NCI-H2107 treated with DMSO at 0.1 percent for 48 hours (cell line): ENCODE measurements at regions not wholly inside any gene's neighbourhood (a gene's known extent, or its start where the extent isn't known, plus 50 kb on each side); places are given as distances from the start of the nearest gene placed in this dataset.
"Not testable (repeated sequence)": the region's sequence is repeated elsewhere in the genome, so short reads cannot be mapped to it uniquely, and the experiment has no call there.

Experiments used
- DNase-seq: peaks from one replicate; lab custom pipeline; 2025; ENCODE audit not compliant: unreplicated experiment; lab: John Stamatoyannopoulos, UW

- DNase-seq: no peak
These were observed 711.0 kb upstream of the CTNND2 start for GRCh38 chr5:12615141-12615820.

- no peak for DNase-seq
These were observed 710.4 kb upstream of the CTNND2 start for GRCh38 chr5:12614608-12615007.

GRCh38 chr5:12611132-12611531 is 706.9 kb upstream of the CTNND2 start:
- no peak for DNase-seq

GRCh38 chr5:12607817-12608216 is 703.6 kb upstream of the CTNND2 start:
- DNase-seq: not testable (repeated sequence)

GRCh38 chr5:12592228-12592627 is 688.0 kb upstream of the CTNND2 start:
- no peak for DNase-seq

GRCh38 chr5:12586406-12586805 is 682.2 kb upstream of the CTNND2 start:
- DNase-seq: no peak

GRCh38 chr5:12578803-12579202 is 674.6 kb upstream of the CTNND2 start:
- DNase-seq: not testable (repeated sequence)

DNA sequence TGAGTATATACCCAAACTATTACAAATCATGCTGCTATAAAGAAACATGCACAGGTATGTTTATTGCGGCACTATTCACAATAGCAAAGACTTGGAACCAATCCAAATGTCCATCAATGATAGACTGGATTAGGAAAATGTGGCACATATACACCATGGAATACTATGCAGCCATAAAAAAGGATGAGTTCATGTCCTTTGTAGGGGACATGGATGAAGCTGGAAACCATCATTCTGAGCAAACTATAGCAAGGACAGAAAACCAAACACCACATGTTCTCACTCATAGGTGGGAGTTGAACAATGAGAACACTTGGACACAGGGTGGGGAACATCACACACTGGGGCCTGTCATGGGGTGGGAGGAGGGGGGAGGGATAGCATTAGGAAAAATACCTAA is 672.7 kb upstream of the CTNND2 start:
- not testable (repeated sequence) for DNase-seq

GRCh38 chr5:12574298-12575093 is 670.2 kb upstream of the CTNND2 start:
- not testable (repeated sequence) for DNase-seq

DNA sequence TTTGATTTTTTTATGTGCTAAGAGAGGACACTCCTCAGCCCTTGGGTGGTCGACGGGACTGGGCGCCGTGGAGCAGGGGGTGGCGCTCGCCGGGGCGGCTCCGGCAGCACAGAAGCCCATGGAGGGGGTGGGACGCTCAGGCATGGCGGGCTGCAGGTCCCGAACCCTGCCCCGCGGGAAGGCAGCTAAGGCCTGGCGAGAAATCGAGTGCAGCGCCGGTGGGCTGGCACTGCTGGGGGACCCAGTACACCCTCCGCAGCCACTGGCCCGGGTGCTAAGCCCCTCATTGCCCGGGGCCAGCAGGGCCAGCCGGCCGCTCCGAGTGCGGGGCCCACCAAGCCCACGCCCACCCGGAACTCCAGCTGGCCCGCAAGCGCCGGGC is 669.7 kb upstream of the CTNND2 start:
- DNase-seq: not testable (repeated sequence)

DNA sequence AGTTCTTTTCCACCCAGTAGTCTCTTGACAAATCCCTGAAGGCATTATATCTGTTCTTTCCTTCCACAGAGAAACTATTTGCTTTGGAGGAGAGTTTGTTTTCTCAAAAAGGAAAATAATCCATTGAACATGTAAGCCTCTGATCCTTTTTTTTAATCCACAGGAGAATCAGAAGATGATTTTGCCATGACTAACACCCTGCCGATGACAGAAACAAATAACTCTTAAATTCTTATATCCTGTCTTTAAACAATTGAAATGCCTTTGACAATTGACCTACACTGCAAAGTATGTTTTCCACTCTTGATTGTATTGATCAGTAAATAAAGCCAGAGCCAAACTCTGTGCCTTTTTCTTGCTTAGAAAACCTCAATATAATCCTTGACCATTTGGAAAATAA is 666.4 kb upstream of the CTNND2 start:
- DNase-seq: no peak

DNA sequence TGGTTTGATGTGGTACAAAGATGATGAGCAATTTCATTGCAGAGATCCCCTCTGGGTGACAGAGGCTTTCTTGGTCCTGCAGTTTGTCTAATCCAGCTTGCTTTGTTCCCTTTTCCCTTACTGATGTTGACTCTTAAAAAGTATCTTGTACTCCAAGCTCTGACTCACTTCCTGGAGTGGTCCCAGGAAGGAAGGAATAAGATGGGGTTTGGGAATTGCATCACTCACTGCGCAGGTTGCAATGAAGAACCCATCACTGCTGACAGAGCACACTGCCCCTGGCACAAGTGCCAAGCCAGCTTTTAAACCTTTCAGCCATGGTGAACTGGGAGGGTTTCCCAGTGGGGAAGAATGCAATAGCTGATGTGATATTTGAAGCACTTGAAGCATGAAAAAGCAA is 662.2 kb upstream of the CTNND2 start:
- no peak for DNase-seq

DNA sequence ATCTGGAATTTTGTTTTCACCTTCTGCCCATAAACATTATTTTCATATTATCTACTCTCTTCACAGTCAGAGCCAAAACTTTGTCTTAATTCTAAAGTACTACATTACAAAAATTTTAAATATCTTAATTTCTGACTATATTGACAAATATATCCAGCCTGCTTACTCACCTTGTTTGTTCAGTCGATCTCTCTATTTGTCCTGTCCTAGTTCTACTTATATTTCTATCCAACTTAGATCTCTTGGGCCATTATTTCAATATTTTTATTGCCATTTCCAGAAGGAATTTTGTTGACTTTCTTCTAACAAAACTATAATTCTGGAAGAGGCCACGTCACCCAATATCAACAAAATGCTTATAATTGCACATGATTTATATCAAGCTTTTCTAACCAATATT is 652.8 kb upstream of the CTNND2 start:
- no peak for DNase-seq

DNA sequence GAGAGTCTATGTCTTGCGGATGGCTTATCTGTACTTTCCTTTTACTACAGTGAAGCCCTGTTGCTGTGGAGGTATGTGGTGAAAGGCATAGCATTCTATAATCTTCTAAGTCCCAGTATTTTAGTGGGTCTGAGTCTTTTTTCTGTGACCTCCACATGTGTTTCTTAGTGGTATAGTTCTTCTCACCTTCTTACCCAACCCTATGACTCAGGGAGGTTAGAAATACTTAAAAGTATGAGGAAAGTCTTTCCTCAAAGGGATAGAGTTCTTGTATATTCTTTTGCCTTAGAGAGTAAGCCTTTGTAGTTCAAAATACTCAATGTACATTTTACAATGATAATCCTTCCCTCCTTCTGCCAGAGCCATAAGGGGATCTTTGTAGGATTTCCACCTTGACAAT is 621.9 kb upstream of the CTNND2 start:
- no peak for DNase-seq

GRCh38 chr5:12522116-12522515 is 617.9 kb upstream of the CTNND2 start:
- DNase-seq: no peak

DNA sequence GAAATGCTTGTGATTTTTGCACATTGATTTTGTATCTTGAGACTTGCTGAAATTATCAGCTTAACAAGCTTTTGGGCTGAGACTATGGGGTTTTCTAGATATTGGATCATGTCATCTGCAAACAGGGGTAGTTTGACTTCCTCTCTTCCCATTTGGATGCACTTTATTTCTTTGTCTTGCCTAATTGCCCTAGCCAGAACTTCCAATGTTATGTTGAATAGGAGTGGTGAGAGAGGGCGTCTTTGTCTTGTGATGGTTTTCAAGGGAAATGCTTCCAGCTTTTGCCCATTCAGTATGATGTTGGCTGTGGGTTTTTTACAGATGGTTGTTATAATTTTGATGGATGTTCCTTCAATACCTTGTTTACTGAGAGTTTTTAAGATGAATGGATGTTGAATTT is 600.7 kb upstream of the CTNND2 start:
- not testable (repeated sequence) for DNase-seq

DNA sequence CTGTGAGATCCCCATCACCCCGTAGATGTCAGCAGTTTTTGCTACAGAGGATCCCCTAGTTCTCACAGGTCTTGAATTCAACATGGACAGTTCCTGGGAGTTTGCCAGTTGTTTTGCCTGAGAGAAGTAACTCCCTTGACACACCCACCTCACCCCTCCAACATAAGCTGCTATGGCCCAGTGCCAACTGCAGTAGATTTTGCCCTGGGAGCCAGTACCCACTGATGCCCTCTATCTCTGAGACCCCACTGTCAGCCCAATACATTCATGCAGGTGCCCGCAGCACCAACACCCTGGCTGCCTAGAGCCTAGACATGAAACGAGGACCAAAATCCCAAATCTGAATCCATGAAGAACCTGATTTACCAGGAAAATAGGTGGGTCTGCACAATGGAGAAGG is 583.9 kb upstream of the CTNND2 start:
- DNase-seq: no peak

- DNase-seq: no peak
These were observed 576.2 kb upstream of the CTNND2 start for GRCh38 chr5:12480487-12480886.

DNA sequence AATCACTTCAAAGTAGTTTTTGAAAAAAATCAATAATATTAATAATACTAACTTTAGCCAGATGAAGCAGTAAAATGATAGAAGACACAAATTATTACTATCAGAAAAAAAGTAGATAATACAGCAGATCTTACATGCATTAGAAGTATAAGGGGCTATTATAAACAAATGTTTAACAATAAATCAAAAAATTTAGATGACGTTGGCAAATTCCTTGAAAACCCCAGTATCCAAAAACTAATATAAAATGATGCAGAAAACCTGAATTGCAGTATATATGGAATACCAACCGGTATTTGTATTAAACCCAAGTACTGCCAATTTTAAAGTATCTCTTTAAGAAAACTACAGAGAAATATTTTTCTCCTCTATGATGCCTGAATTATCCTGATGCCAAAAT is 573.3 kb upstream of the CTNND2 start:
- no peak for DNase-seq

DNA sequence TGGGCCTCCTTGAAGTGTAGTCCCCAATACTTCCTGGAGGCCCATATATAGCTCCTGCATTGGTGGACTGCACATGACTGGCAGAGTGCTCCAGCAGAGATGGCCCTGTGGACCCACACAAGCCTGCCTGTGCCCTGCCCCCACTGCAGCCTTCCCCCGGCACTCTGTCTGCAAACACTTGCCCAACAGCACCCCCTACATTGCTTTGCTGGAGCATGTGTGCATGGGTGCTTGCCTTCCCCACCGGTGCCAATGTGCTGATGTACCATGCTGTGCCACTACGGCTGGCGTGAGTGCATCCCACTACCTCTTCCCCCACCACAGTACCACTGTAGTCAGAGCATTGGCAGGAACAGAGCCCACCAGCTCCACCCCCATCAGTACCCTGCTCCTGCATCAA is 563.6 kb upstream of the CTNND2 start:
- DNase-seq: no peak

DNA sequence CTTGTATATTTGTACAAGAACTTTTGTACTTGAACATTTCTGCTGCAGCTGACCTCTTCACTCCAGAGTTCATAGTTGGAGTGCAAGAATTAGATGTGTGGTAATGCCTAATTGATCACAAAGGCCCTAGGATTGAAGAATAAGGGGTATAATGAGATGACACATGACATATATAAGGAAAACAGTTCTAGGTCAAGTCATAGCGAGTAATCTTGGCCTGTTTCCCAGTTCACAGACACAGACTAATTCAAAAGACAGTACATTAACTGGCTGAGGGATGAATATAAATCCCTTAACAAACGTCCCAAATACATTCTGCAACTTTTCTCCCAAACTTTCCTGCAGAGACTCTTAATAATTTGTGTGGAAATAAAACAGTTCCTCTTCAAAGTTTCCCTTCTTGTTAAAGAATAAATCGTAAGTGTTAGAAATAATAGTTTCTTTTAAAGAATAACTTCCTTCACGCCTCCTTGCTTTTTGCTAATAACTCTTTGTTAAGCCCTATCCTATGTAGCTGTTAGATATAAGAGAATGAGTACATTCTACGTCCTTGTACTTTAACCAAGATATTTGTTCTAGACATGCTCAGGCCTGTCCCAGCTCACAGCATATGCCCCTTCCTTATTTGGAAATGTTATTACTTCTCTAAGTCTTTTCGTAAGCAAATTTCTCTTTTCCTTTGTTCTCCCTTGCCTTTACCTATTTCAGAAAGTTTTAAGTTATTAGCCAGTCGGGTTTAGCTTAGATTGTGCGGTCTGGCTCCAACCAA is 556.4 kb upstream of the CTNND2 start:
- DNase-seq: no peak

- no peak for DNase-seq
These were observed 555.1 kb upstream of the CTNND2 start for GRCh38 chr5:12459326-12459725.
